Thymus (tissue), 11 donors: ENCODE measurements at regions not wholly inside any gene's neighbourhood (a gene's known extent, or its start where the extent isn't known, plus 50 kb on each side); places are given as distances from the start of the nearest gene placed in this dataset.
"Not testable (repeated sequence)": the region's sequence is repeated elsewhere in the genome, so short reads cannot be mapped to it uniquely, and the experiment has no call there.

Experiments
- DNase-seq, 9 donors: peaks; one replicate each; pipeline ENCODE4 v3.0.0-alpha.2; 2013; ENCODE audit warnings: low spot score in 9 of 9, low read depth in 6 of 9, missing footprints in 1 of 9
- H3K27ac ChIP-seq, 2 donors: one replicate each; pipeline ENCODE4 v1.5.1; 2013; ENCODE audit warnings: control low read depth in 1 of 2, low read depth in 1 of 2, low read length in 1 of 2, mild to moderate bottlenecking in 1 of 2, moderate library complexity in 1 of 2
- H3K27me3 ChIP-seq, 2 donors: one replicate each; pipeline ENCODE4 v1.5.1; 2013; ENCODE audit warnings: low read length in 1 of 2; ENCODE audit not compliant: control insufficient read depth in 2 of 2, insufficient read depth in 1 of 2
- H3K36me3 ChIP-seq, 2 donors: one replicate each; pipeline ENCODE4 v1.5.1; 2013; ENCODE audit warnings: low read length in 1 of 2, mild to moderate bottlenecking in 1 of 2, moderate library complexity in 1 of 2; ENCODE audit not compliant: control insufficient read depth in 2 of 2, insufficient read depth in 2 of 2
- H3K4me1 ChIP-seq, 2 donors: one replicate each; pipeline ENCODE4 v1.5.1; 2013; ENCODE audit warnings: low read length in 2 of 2; ENCODE audit not compliant: control insufficient read depth in 2 of 2, insufficient read depth in 2 of 2
- H3K4me3 ChIP-seq, 2 donors: one replicate each; pipeline ENCODE4 v1.5.1; 2013; ENCODE audit warnings: low read length in 2 of 2, control low read depth in 1 of 2, mild to moderate bottlenecking in 1 of 2
- H3K9me3 ChIP-seq, 2 donors: one replicate each; pipeline ENCODE4 v1.5.1; 2013; ENCODE audit warnings: low read length in 1 of 2, mild to moderate bottlenecking in 1 of 2; ENCODE audit not compliant: control insufficient read depth in 2 of 2, insufficient read depth in 1 of 2
- WGBS: extraction: QIAGEN DNeasy Blood & Tissue Kit; methylation state at CpG from one replicate; pipeline ENCODE4 v1.1.7; 2013; 5-methylcytosine and 5-hydroxymethylcytosine counted together
- donor health status: healthy.

DNA sequence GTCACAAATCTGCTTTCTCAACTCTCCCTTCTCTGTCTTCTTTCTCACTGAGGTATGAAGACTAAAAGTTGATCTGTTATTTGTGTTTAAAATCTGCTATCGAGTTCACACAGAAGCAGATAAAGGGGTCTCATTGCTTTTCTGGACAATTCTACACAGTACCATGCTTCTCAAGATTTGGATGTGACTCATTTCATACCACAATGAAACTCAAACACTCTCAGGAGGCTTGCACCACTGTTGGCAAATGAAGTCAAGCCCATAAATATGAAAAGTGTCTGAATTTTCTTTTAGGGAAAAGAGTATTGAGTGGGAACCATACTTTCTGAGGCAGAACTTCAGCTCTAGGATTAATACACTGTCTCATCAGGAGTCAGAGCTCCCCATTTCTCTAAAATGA is 274.6 kb upstream of the CYRIA start:
- Histone ChIP-seq H3K4me1 (no peaks in the 10 kb centered on the region), H3K9me3 (no peaks in the 10 kb centered on the region), H3K27me3 (no peaks in the 10 kb centered on the region), H3K36me3 (no peaks in the 10 kb centered on the region), H3K27ac (no peak overlapping the region), H3K4me3 (no peak overlapping the region)
- 89% methylated on average over 1 of the region's 1 CpG for WGBS
- DNase-seq = no peak

DNA sequence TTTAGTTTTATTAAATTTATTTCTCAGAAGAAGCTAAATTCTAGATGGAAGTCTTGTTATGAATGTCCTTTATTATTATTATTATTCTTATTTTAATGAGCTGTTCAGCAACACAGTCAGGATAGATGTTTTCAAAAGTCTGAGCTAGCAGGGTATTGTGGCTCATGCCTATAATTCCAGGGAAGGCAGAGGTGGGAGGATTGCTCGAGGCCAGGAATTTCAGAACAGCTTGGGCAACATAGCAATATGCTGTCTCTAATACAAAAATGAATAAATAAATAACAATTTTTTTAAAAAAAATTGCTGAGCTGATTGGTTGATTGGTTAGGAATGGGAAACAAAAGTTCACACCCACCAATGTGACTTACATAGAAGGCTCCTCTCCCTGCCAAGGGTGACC is 274.1 kb upstream of the CYRIA start:
- Histone ChIP-seq H3K27me3 (no peaks in the 10 kb centered on the region), H3K4me1 (no peaks in the 10 kb centered on the region), H3K4me3 (no peak overlapping the region), H3K36me3 (no peaks in the 10 kb centered on the region), H3K27ac (no peak overlapping the region), H3K9me3 (no peaks in the 10 kb centered on the region)
- 96% methylated on average over 1 of the region's 1 CpG for WGBS
- no peak for DNase-seq

DNA sequence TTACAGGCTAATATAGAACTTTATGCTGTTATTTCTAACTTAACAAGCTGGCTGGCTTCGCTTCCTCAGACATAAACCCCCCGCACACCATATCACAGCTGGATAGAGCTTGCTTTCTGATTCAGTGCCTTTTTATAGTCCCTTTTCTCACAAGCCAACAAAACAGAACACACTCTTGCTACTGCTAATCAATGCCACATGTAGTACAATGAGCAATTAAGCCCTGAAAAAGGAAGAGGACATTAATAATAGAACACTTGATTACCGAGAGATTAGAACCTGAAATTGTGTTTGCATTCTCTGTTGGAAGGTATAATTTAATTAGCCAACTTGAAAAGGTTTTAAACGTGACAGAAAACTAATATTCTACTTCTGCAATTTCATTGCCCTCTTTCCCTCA is 267.7 kb upstream of the CYRIA start:
- Histone ChIP-seq H3K36me3 (no peaks in the 10 kb centered on the region), H3K27me3 (no peaks in the 10 kb centered on the region), H3K9me3 (no peaks in the 10 kb centered on the region), H3K27ac (no peak overlapping the region), H3K4me1 (no peaks in the 10 kb centered on the region), H3K4me3 (no peak overlapping the region)
- WGBS = 91% methylated on average over 4 of the region's 4 CpGs
- DNase-seq = no peak

- WGBS = 93% methylated on average over 3 of the region's 3 CpGs
- Histone ChIP-seq H3K4me3 (no peak overlapping the region), H3K27me3 (no peaks in the 10 kb centered on the region), H3K4me1 (no peaks in the 10 kb centered on the region), H3K27ac (no peak overlapping the region), H3K9me3 (no peaks in the 10 kb centered on the region), H3K36me3 (no peaks in the 10 kb centered on the region)
- DNase-seq = no peak
Observed at GRCh38 chr2:16932826-16933225, 267.2 kb upstream of the CYRIA start.

GRCh38 chr2:16931441-16931840 is 265.8 kb upstream of the CYRIA start:
- Histone ChIP-seq H3K27me3 (no peaks in the 10 kb centered on the region), H3K36me3 (no peaks in the 10 kb centered on the region), H3K4me3 (no peak overlapping the region), H3K4me1 (no peaks in the 10 kb centered on the region), H3K9me3 (no peaks in the 10 kb centered on the region), H3K27ac (no peak overlapping the region)
- no peak for DNase-seq
- WGBS = 90% methylated on average over 4 of the region's 4 CpGs

- WGBS = 95% methylated on average over 1 of the region's 1 CpG
- H3K27ac ChIP-seq = no peak overlapping the region
- H3K9me3 ChIP-seq = no peaks in the 10 kb centered on the region
- no peaks in the 10 kb centered on the region for H3K27me3 ChIP-seq
- DNase-seq = no peak
- no peak overlapping the region for H3K4me3 ChIP-seq
- H3K4me1 ChIP-seq = no peaks in the 10 kb centered on the region
- H3K36me3 ChIP-seq = no peaks in the 10 kb centered on the region
Observed at GRCh38 chr2:16927398-16927797, 261.8 kb upstream of the CYRIA start.

- Histone ChIP-seq H3K27me3 (no peaks in the 10 kb centered on the region), H3K4me3 (no peak overlapping the region), H3K9me3 (no peaks in the 10 kb centered on the region), H3K27ac (no peak overlapping the region), H3K4me1 (no peaks in the 10 kb centered on the region), H3K36me3 (no peaks in the 10 kb centered on the region)
- 98% methylated on average over 2 of the region's 2 CpGs for WGBS
- DNase-seq = no peak
Observed at GRCh38 chr2:16925145-16925544, 259.5 kb upstream of the CYRIA start.

DNA sequence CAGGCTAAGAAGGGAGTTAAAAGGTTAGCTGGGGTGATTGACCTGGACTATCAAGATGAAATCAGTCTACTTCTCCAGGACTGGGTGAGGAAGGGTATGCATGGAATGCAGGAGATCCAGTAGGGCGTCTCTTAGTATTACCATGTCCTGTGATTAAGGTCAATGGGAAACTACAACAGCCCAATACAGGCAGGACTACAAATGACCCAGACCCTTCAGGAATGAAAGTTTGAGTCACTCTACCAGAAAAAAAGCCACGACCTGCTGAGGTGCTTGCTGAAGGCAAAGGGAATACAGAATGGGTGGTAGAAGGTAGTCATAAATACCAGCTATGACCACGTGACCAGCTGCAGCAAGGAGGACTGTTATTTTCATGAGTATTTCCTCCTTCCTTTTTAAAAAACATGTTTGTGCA is 249.7 kb upstream of the CYRIA start:
- not testable (repeated sequence) for H3K9me3 ChIP-seq, H3K27ac ChIP-seq, DNase-seq, H3K27me3 ChIP-seq, H3K4me1 ChIP-seq, H3K4me3 ChIP-seq, H3K36me3 ChIP-seq
- WGBS = 82% methylated on average over 3 of the region's 3 CpGs

GRCh38 chr2:16911746-16912145 is 246.1 kb upstream of the CYRIA start:
- no peaks in the 10 kb centered on the region for H3K4me1 ChIP-seq
- DNase-seq = no peak
- H3K36me3 ChIP-seq = no peaks in the 10 kb centered on the region
- H3K9me3 ChIP-seq = no peaks in the 10 kb centered on the region
- no peak overlapping the region for H3K4me3 ChIP-seq
- 77% methylated on average over 3 of the region's 3 CpGs for WGBS
- no peak overlapping the region for H3K27ac ChIP-seq
- no peaks in the 10 kb centered on the region for H3K27me3 ChIP-seq

DNA sequence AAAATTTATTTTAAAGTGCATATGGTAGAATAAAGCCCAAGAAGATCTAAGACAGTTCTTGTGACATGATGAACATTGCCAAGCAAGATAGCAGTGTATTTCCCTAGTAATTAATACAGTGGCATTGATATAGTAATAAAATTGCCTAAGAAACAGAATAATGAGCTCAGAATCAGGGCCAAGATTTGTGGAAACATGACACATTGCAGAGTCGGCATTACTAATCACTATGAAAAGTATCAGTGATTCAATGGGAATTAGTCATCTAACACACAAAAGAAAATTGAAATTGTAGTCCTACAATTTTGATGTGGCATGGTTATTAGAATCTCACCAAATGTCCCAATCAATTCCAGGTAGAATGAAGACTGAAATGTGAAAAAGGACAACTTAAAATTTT is 243.0 kb upstream of the CYRIA start:
- Histone ChIP-seq H3K9me3 (no peaks in the 10 kb centered on the region), H3K4me1 (no peaks in the 10 kb centered on the region)
- 92% methylated on average over 1 of the region's 1 CpG for WGBS

More for the DNA sequence above, 243.0 kb upstream of the CYRIA start:
- no peak for DNase-seq
- no peaks in the 10 kb centered on the region for H3K27me3 ChIP-seq
- H3K36me3 ChIP-seq = no peaks in the 10 kb centered on the region
- no peak overlapping the region for H3K27ac ChIP-seq
- H3K4me3 ChIP-seq = no peak overlapping the region
